Rectal smooth muscle tissue (tissue), 1 donor: ENCODE measurements at regions not wholly inside any gene's neighbourhood (a gene's known extent, or its start where the extent isn't known, plus 50 kb on each side); places are given as distances from the start of the nearest gene placed in this dataset.

Experiments used
- H3K27ac ChIP-seq: one replicate; pipeline ENCODE4 v1.7.0; 2013; ENCODE audit warnings: low read depth, low read length, inconsistent platforms
- H3K27me3 ChIP-seq: one replicate; pipeline ENCODE4 v1.7.0; 2013; ENCODE audit warnings: low read length; ENCODE audit not compliant: control insufficient read depth, insufficient read depth
- H3K36me3 ChIP-seq: one replicate; pipeline ENCODE4 v1.7.0; 2013; ENCODE audit warnings: low read length; ENCODE audit not compliant: control insufficient read depth, insufficient read depth
- H3K4me1 ChIP-seq: one replicate; pipeline ENCODE4 v1.7.0; 2013; ENCODE audit warnings: low read length; ENCODE audit not compliant: control insufficient read depth, insufficient read depth
- H3K4me3 ChIP-seq: one replicate; pipeline ENCODE4 v1.7.0; 2013; ENCODE audit warnings: low read length
- H3K9ac ChIP-seq: one replicate; pipeline ENCODE4 v1.7.0; 2013; ENCODE audit warnings: low read length

DNA sequence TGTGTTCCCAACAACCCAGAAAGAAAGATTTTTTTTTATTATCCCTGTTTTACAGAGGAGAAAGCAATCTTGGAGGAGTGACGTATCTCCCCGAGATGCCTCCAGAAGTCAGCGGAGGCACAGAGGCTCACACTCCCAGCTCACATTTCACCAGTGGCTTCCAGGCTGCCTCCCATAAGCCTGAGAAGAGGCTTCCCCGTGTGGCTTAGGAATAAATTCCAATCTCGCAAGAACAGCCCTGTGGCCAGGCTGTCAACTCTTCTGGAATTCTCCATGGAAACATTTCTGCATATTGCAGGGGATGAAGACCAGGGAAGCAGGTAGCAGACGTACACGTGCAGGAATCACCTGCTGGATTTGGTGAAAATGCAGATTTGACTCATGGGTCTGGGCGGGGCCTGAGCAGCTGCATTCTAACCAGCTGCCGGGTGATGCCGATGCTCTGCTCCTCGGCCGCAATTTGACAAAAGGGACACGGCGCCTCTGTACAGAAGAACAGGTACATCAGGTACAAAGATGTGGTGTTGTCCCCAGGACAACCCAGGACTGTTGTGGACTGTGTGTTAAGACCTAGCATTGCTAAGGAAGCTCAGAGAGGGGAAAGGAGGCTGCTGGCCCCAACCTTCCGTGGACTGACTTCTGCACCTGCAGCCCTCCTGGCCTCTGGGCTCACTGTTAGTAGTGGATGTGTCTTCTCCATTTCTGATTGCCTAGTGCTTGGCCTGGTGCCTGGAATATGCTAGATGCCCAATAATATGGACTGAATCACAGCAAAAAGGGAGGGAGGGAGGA lies 114.2 kb upstream of the ID2 start:
- Histone ChIP-seq H3K27me3 (no peaks in the 10 kb centered on the region), H3K27ac (no peak overlapping the region), H3K4me3 (no peak overlapping the region), H3K9ac (no peak overlapping the region), H3K36me3 (no peaks in the 10 kb centered on the region), H3K4me1 (no peaks in the 10 kb centered on the region)

DNA sequence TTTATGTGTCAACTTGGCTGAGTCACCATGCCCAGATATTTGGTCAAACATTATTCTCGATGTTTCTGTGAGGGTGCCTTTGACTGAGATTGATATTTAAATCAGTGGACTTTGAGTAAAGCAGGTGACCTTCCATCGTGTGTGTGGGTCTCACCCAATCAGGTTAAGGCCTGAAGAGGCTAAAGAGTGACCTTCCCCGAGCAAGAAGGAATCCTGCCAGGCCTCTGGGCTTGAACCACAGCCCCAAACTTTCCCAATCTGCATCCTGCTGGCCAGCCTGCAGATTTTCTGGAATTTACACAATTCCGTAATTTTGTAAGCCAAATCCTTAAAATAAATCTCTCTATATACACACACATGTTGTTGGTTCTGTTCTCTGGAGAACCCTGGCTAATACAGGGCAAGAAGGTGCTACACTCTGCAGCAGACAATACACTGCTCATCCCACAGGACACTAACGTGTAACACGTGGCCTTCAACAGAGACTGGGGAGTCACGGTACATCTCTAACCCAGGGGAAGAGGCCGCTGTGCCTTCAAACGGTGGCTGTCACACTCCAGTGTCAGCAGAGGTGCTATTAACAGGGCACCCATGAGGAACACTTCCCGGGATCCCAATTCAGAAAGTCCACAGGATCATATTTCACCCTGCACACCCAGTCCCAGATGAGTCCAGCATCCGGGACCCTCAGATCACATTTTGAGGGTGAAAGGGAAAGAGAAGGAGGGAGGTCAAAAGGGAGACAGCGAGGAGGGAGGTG lies 113.1 kb upstream of the ID2 start:
- Histone ChIP-seq H3K27me3 (no peaks in the 10 kb centered on the region), H3K36me3 (no peaks in the 10 kb centered on the region), H3K4me1 (no peaks in the 10 kb centered on the region), H3K27ac (no peak overlapping the region), H3K9ac (no peak overlapping the region), H3K4me3 (no peak overlapping the region)

DNA sequence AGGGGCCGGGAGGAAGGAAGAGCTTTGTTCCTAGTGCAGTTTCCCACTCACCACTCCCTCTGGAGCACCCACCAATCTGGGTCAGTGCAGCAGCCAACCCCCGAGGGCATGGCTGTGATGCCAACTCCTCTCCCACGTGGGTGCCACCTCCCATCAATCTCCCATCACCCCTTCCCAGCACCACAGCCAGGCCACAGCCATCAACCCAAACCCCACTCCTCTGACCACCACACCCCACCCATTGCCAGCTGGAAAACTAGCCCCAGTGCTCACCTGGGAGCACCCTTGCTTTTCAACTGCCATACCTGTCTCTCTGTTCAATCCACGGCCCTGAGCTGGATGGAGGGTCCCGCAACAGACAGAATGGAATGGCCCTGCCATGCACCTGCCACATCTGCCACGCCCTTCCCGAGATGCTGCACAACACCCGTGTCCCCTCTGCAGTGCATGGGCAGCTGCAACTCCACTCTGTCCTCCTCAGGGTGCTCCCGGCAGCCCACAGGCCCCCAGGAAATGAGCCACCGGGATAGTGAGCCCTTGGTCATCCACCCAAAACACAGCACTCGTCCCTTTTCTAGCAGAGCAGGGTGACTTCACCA lies 112.4 kb upstream of the ID2 start:
- Histone ChIP-seq H3K27ac (no peak overlapping the region), H3K4me3 (no peak overlapping the region), H3K36me3 (no peaks in the 10 kb centered on the region), H3K27me3 (no peaks in the 10 kb centered on the region), H3K9ac (no peak overlapping the region), H3K4me1 (no peaks in the 10 kb centered on the region)

DNA sequence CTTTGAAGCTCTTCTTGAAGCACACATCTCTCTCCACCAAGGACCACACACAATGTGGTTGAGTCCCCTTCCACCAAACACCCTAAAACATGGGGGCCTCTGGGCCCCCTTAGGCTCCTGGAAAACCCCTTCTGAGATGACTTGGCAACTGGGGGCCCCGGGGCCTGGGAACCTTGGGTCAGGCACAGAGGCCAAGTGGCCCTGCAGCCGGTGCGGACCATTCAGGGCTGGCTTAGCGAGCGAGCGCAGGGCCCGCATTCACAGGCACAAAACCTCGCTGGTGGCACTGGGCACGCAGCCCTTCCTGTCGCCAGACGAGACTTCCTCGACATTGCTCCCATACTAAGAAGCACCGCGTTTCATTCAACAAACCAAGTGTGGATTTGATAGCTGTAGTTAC lies 111.2 kb upstream of the ID2 start:
- Histone ChIP-seq H3K27me3 (no peaks in the 10 kb centered on the region), H3K27ac (no peak overlapping the region), H3K4me1 (no peaks in the 10 kb centered on the region), H3K36me3 (no peaks in the 10 kb centered on the region), H3K4me3 (no peak overlapping the region), H3K9ac (no peak overlapping the region)

DNA sequence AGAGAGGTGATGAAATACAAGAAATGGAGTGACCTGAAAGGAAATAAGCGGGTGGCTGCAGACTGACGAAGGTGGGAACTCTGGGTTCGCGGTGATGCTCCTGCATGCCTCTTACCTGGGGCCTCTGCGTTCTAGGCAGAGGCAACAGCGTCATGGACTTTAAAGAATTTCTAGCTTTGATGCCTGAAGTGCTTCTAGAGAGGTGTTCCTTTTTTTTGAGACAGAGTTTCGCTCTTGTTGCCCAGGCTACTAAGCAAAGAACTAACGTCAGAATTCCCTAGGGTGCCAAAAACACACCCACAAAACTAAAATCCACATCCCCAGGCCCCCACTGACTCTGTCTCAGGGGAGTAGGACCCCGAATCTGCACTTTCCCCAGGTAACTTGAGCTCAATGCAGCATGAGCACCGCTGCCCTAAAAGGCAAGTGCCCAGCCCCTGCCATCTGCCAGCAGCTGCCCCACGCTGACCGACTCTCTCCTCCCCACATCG lies 110.5 kb upstream of the ID2 start:
- Histone ChIP-seq H3K9ac (no peak overlapping the region), H3K36me3 (no peaks in the 10 kb centered on the region), H3K27me3 (no peaks in the 10 kb centered on the region), H3K4me3 (no peak overlapping the region), H3K27ac (no peak overlapping the region), H3K4me1 (no peaks in the 10 kb centered on the region)

DNA sequence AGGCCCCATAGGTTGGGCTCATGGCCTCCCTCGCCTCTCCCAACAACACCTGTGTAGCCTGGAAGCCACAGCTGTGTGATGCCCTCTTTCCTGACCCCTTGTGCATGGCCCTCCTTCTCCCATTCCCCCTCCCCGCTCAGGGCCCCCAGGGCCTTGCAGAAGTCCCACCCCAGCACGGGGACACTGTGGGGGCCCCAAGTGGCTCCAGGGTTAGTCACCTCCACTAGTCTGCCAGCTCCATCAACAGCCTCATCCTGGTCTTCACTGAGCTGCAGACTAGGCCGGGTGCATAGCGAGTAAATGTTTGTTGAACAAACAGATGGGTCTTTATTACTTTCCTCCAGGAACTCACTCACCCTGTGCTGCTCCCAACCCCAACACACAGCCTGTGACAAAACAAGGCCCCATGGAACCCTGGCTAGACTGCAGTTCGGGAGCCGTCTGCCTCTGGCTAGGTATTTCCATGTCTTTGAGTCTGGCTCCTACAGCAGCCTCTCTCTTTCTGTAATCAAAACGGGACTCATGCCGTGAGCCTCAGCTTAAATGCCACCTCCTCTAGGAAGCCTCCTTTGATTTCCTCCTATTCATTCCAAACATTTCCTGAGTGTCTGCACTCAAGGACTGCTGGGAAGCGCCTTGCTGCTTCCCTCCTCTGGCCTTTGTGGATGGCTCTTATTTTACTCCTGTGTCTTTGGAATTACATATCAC lies 109.9 kb upstream of the ID2 start:
- Histone ChIP-seq H3K36me3 (no peaks in the 10 kb centered on the region), H3K27ac (no peak overlapping the region), H3K27me3 (no peaks in the 10 kb centered on the region), H3K4me3 (no peak overlapping the region), H3K9ac (no peak overlapping the region), H3K4me1 (no peaks in the 10 kb centered on the region)

DNA sequence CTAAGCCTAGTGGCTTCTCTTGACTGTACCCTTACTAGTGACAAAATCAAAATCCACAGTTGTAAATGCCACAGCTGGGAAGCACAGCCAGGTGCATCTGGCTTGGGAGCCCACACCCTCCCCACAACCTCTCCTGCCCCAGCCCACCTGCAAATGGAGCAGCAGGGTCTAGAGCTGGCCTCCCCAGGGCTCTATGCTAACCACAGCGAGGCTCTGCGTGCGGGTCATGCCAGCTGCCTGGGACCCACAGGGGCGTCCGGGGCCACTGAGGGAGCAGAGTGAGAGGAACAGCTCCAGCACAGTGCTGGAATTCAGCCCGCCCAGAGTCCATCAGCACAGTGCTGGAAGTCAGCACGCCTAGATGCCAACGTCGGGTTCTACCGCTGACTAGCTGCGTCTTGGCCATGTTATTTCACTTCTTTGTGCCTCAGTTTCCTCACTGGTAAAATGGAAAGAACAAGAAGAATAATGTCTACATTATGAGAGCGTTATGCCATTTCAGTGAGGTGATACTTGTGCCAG lies 109.1 kb upstream of the ID2 start:
- Histone ChIP-seq H3K9ac (no peak overlapping the region), H3K4me1 (no peaks in the 10 kb centered on the region), H3K36me3 (no peaks in the 10 kb centered on the region), H3K4me3 (no peak overlapping the region), H3K27me3 (no peaks in the 10 kb centered on the region), H3K27ac (no peak overlapping the region)

DNA sequence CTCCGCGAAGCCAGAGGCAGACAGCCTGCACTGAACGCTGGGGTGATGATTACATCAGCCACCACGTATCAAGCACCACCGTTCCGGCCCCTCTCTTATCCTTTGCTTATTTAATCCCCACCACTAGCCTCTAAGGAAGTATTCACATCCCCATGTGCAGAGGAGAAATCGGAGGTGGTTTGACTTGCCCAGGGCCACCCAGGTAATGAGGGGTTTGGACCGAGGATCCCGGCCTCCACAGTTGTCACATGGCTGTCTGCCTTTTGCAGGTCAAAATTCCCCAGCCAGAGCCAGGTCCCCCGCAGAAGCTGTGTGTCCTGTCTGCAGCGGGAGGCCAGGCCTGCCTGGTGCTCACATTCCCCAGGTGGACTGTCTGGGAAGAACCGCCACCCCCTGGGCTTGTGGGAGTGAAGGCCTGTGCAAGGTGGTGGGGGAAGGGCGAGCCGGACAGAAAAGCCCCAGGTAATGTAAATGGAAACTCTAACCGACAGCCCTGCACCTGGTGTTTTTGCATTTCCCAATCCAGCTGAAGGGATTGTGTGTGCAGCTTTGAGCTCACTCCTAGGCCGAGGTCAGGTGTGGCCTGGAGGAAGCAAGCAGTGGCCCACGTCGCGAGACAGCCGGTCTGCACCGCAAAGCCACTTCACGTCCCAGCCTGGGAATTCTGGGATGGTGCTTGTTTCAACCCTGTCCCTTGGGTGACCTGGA lies 108.5 kb upstream of the ID2 start:
- no peaks in the 10 kb centered on the region for H3K4me1 ChIP-seq

DNA sequence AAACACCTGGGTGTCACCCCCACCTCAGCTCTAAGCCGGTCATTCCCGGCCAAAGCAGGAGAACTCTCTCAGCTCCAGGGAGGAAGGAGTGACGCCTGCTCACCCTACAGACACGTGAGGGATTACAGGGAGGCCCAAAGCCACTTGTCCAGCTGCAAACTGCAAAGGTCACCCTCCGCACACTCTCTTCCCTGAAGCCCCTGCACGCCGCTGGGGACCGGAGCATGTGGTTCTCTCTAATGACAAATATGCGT lies 108.0 kb upstream of the ID2 start:
- Histone ChIP-seq H3K27ac (no peak overlapping the region), H3K4me1 (no peaks in the 10 kb centered on the region), H3K36me3 (no peaks in the 10 kb centered on the region), H3K9ac (no peak overlapping the region), H3K27me3 (no peaks in the 10 kb centered on the region), H3K4me3 (no peak overlapping the region)

More for the DNA sequence above, 108.5 kb upstream of the ID2 start:
- no peaks in the 10 kb centered on the region for H3K36me3 ChIP-seq
- no peaks in the 10 kb centered on the region for H3K27me3 ChIP-seq
- no peak overlapping the region for H3K9ac ChIP-seq
- no peak overlapping the region for H3K27ac ChIP-seq
- H3K4me3 ChIP-seq: no peak overlapping the region

DNA sequence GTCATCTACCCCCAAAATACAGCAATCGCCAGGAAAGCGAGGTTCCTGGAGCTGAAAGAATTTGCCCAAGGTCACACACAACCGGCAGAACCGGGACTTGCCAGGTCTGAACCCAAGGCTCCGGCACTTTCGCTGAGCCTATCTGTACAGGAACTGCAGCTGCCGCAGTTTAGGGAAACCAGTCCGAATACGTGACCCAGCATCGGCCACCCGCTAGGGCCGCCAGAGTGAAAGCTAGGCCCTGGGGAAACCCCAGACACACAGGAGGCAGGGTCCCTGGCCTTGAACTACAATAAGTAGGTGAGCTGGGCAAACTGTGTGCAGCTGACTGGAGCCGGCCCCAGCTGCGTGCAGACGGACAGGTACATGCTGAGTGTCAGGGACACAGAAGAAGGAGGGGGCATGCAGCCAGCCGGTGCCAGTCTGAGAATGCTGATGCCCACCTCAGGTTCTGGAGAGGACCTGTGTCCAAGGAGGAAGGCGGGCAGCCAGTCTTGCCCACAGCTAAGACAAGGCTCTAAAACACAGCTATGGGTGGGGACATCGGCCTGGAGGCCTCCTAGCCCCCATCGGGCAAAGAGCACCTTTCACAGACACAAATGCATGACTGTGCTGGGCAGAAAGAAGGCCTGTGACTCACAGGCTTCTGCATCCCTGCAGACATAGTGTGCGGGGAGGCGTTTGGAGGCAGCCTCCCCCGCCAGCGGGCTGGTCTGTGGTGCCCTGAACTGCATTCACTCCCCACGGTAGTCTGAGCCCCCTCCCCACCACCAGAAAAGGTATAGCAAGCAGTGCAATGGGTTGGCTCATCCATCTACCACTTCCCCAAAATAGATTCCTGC lies 107.4 kb upstream of the ID2 start:
- no peak overlapping the region for H3K9ac ChIP-seq
- no peaks in the 10 kb centered on the region for H3K4me1 ChIP-seq
- no peaks in the 10 kb centered on the region for H3K36me3 ChIP-seq
- H3K27me3 ChIP-seq: no peaks in the 10 kb centered on the region
- no peak overlapping the region for H3K4me3 ChIP-seq
- no peak overlapping the region for H3K27ac ChIP-seq

DNA sequence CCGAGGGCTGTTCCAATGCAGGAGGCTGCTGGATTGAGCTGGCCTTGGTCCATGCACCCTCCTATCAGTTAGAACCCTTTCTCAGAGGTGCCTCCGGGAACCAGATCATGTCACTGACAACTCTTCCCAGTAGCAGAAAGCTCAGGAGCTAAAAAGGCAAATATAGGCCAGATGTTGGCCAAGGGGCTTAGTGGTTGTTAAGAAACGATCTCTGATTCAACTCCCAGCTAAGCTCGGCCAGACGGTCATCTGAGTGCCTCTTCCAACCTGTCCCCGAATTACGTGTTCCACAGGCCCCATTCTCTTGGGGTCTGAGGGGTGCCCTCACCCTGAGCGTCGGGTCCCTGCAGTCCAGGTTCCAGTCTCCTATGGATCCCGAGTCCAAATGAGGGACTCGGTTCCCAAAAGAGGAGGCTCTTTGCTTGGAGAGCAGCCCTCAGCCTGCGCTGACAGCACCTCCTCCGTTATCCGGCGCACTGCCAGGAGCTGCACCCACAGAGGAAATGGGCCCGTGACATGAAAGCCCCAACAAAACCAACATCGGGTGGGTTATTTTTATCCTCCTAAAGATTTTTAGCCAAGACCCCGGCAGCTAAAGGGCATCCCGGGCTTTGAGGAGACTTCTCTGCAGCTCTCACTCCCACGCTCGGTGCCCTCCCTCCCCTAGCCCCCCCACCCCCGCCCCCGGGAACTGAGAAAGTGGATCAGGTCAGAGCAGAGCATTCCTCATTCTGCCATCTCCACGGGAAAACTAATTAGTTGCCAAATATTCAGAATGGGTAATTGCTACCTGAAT lies 106.6 kb upstream of the ID2 start:
- Histone ChIP-seq H3K36me3 (no peaks in the 10 kb centered on the region), H3K27ac (no peak overlapping the region), H3K4me3 (no peak overlapping the region), H3K9ac (no peak overlapping the region), H3K27me3 (no peaks in the 10 kb centered on the region), H3K4me1 (no peaks in the 10 kb centered on the region)
